CMK (cell line): ENCODE measurements at regions not wholly inside any gene's neighbourhood (a gene's known extent, or its start where the extent isn't known, plus 50 kb on each side); places are given as distances from the start of the nearest gene placed in this dataset.

ENCODE experiments used
- DNase-seq: peaks from one replicate; pipeline ENCODE4 v3.0.0-alpha.2; 2010; ENCODE audit warnings: low read depth

DNA sequence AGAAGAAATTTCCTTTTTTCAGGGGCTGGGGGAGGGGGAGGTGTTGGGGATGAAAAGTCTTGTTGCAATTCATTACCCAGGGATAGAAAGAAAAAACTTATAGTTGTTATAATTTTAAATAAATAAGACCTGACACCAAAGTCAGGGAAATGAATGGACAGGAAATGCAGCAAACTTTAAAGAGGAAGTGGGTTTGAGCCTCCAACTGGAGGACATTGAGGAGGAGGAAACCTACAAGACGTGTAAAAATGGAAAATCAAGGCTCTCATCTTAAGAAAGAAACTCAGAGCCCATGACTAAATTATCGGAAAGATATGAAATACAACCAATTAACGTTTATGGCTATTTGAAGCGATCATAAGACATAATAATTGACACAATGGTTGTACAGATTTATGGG is 54.4 kb downstream of the NIBAN1 start:
- no peak for DNase-seq

DNA sequence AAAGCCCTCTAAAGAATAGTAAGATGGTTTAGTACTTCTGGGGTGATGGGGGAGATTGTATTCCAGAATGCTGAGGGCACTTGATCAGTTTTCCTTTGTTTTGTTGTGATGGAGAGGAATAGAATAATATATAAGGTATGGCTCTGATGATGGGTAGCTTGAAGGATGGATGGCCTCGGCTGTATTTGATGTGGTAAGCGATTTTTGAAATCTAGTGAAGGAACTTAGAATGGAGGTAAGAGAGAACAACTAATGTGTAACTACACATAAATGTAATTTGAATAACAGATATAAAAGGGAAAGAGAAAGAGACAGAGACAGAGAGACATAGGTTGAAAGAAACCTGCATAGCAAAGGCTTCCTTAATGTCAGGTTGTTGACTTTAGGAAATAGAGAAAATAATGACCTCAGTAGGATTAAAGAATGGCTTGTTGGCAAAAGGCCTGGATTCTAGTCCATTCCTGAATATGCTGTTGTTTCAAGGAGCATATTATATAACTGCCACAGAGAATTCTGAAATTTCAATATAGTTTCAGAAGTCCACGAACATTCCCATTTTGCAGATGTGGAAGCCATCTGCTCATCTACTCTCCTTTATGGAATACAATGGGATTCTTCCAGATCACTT is 58.7 kb downstream of the NIBAN1 start:
- no peak for DNase-seq

DNA sequence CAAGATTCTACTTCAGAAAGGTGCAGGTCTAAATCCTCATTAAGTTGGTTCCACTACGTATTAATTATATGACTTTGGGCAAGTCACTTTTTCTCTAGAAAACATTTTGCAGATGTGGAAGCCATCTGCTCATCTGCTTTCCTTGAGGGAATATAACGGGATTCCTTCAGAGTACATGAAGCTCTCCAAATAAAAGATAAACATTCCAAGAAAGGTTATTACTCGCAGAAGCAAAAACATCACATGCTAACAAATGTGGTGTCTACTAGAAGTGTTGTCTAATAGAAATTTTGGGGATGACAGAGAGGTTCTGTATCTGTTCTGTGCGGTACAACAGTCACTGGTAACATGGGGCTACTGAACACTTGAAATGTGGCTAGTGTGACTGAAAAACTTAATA is 60.2 kb downstream of the NIBAN1 start:
- DNase-seq, result no peak

DNA sequence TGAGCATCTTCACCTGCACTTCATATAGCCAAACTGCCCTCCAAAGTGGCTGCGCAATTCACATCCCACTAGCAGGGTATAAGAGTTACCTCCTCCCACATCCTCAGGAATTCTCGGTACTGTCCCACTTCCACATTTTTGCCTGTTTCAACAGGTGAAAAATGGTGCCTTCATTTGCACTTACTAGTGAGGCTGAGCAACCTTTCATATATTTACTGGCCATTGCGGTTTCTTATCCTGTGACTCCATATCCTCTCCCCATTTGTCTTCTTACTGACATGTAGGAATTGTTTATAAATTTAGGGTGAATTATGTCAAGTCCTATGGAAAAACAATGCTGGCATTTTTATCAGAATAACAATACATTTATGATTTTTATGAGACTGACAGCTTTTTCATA is 61.9 kb downstream of the NIBAN1 start:
- DNase-seq, result no peak

DNA sequence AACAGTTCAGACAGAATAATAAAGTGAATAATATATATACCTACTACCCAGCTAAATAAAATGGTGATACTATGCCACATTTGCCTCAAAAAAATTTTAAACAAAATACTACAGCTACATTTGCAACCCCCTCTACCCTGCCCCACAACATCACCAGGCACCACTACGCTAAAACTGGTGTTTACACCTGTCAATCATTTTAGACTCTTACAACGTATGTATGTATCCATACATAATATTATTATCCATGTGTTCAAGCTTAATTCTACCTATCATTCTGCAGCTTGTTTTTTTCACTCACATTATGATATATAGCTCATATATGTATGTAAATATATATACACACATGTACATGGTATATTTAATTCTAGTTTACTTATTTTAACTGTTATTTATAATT is 62.5 kb downstream of the NIBAN1 start:
- DNase-seq, result no peak

DNA sequence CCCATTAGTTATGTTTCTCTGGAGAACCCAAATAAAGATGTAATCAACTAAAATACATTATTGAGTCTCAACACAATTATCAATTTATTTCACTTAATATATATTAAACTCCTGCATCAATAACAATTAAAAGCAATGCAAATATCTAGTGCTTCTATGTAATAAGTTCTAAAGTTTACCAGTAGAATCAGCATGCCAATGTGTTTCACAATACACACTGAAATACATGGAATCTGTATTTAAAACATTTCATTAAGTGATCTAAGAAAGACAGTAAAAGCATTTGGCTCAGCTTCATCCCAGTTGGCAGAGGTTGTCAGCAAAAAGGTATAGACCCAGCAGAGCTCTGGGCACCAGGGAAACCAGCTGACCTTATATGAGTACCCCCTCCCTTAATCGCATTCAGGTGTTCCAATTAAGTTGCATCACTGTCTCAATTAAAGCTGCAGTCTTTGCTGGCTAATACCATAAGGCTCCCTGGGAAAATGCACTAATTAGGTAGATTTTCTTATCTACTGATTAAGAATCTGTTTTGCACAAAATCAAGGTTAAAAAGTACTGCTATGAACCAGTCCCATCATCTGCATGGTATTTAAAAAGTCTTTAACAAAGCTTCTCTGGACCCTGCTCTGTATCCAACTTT is 63.1 kb downstream of the NIBAN1 start:
- DNase-seq, result no peak

DNA sequence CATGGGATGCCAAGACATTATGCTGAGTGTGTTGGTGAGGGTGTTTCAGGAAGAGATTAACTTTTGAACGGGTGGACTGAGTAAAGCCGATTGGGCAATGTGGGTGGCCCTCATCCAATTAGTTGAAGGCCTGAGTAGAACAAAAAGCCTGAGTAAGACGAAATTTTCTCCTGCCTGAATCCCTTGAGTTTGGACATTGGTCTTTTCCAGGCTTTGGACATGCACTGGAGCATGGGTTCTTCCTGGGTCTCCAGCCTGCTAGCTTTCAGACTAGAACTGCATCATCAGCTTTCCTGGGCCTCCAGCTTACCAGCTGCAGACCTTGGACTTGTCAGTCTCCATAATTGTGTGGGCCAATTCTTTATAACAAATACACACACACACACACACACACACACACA is 63.6 kb downstream of the NIBAN1 start:
- DNase-seq, result no peak

DNA sequence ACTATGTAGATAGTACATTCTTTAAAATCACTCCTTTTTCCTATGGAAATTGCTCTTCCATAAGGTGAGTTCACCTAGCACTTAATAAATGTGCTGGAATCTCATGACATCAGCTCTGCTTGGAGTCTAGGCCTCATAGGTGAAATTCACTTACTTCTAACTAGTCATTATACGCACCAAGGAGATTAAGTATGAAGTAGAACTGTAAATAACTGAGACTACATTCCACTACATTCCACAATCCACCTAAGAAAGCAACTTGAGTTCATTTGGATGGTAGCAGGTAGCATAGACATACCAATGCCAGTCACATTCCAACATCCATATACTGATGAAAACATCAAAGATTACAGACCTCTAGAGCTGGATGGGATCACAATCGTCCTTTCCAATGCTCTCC is 64.3 kb downstream of the NIBAN1 start:
- no peak for DNase-seq

DNA sequence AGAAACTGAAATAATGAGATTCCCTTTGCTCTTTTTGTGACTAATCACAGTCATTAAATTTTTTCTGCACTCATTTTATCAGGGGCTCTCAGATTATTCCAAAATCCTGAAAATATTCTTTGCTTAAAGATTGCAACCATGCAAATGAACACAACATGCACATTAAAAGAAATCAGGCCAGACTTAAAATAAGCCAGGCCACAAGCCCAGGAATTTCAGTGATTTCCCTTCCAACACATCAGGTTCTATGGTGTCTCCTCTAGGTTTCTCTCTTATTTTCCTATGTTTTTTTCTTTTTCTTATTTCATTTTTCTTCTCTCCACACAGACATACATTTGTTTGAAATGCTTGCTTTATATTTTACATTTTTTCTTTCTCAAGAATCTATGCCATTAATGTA is 65.3 kb downstream of the NIBAN1 start:
- DNase-seq, result no peak

DNA sequence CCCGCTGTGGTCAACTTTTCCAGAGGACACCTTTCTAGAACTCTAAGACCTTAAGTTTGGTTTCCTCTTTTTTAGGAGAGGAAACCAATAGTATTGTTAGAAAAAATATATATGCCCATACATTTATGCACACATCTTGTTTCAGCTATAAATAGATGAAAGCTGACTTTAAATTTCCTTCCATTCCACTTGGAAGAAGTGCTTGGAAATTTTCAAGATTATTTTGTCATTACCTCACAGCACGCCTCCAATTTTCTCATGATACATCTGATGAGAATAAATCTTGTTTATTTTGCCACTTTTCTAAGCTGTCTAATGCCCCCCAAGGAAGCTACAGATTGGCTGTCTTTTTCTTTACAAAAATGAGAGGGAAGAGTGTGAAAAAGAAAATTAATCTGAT is 65.8 kb downstream of the NIBAN1 start:
- no peak for DNase-seq

DNA sequence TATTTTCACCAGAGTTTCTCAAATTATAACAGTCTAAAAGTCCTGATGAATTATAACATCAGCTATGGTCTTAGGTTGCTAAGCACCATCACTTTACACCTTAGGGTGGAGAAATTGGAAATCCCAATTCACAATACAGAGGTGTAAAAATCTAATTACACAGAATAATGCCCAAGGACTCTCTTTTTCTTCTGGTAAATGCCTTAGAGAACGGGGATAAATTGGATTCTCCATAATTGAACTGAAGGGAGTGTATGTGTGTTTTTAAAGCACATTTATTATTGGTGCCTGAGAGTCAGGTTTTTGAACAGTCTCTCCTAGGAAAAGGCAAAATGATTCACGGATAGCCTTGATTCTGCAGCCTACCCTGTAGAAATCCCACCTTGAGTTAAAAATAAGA is 66.8 kb downstream of the NIBAN1 start:
- DNase-seq, result no peak

DNA sequence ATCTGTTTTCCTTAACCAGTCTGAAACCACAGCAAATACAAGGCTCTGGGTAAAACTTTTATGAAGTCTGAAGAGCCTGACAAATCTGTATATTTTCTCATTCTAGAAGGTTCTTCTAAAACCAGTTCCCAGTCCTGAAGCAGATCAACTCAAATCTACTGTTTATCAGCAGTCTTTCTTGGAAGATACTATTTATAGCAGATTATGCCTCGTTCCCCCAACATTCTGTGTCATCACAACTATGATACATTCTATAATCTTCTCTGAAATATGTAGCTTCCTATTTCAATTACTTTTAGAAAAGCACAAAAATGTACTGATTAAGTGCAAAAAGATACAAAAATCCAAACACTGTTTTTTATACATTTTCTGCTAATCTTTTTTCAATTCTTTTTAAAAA is 67.5 kb downstream of the NIBAN1 start:
- no peak for DNase-seq

DNA sequence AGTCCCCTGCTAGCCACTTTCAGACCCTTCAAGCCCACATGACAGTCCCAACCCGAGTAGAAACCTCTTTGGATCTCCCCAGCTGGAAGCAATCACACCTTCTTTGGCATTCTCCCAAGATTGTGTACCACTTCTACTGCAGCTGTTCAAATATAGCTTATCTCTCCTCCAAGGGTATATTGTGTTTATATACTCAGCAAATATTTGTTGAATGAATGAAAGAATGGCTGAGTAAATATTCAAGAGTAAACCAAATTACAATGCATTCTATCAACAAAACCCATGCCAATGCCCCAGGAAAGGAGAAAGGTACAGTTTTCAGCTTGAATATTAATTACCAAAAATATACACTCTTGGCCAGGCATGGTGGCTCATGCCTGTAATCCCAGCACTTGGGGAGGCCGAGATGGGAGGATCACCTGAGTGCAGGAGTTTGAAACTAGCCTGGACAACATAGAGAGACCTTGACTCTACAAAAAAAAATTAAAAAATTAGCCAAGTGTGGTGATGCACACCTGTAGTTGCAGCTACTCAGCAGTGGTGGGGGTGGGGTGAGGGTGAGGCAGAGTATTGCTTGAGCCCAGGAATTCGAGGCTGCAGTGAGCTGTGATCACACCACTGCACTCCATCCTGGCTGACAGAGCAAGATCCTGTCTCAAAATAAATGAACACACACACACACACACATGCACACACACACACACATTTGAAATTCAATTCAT is 68.5 kb downstream of the NIBAN1 start:
- DNase-seq, result no peak

DNA sequence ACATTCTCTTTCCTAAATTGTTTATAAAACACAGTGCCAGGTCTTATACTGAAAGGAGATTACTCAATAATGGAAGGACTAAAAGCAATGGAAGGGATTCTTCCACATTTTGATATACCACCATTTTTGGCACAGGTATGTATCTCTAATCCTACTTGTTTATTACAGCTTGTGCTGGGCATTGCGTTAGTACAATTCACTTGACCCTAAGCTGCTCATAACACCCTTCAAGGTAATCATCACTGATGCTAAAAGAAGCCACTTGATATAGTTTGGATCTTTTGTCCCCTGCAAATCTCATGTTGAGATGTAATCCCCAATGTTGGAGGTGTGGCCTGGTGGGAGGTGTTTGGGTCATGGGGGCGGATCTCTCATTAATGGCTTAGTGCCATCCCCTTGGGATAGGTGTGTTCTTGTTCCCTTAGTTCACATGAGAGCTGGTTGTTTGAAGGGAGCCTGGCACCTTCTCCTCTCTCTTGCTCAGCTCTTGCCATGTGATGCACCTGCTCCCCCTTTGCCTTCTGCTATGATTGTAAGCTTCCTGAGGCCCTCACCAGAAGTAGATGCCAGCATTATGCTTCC is 71.1 kb downstream of the NIBAN1 start:
- DNase-seq, result no peak

DNA sequence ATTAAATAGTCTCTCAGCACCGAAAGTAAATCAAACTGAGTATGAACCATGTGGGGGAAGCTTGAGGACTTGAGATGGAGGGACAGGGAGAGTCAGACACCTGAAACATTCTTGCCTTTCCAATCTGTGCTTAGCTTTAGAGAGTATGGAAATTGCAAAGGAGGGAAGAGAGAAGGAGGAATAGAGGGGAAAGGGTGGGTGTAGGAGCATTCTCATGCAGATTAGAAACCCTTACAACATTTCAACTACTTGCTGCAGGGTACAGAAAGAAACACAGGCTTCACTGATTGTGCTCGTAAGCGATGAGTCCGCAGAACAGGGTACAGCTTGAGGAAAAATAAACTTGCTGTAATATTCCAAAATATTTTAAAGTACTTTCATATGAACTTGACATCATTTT is 73.8 kb downstream of the NIBAN1 start:
- no peak for DNase-seq

DNA sequence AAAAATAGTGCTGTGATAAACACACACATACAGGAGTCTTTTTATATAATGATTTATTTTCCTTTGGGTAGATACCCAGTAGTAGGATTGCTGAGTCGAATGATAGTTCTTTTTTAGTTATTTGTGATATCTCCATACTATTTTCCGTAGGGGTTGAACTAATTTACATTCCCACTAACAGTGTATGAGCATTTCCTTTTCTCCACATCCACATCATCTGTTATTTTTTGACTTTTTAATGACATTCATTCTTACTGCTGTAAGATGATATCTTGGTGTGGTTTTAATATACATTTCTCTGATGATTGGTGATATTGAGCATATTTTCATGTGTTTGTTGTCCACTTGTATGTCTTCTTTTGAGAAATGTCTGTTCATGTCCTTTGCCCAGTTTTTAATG is 78.3 kb downstream of the NIBAN1 start:
- no peak for DNase-seq

DNA sequence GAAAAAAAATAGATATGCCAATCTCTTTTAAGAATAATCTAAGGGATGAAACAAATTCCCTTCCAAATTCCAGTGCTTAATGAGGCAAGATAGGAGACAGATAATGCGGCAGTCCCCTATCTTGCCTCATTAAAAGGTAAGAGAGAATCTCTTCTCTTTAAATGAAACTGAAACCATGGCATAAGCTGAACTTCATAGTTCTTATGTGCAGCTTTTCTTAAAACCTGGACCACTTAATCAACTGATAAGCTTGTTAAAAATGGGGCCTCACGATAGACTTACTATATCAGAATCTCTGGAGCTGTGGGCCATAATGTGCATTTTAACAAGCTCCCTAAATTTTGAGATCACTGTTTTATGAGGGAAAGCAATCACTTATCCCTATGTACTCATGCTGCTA is 79.2 kb downstream of the NIBAN1 start:
- no peak for DNase-seq

DNA sequence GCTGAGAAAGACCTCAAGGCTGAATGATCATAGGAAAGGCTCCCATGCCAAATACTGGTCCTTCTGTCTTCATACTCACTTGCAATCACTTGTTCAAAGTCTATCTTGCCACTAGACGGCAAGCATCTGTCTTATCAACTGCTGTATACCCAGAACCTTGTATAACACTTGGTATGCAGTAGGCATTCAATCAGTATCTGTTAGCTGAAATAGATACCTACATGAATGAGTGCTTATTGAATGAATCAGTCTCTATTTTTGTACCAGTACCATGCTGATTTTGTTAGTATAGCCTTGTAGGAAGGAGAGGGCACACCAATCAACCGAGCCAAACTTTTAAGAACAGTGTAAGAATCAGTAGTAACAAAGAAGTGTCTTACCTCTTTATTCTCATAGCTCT is 80.6 kb downstream of the NIBAN1 start:
- no peak for DNase-seq

DNA sequence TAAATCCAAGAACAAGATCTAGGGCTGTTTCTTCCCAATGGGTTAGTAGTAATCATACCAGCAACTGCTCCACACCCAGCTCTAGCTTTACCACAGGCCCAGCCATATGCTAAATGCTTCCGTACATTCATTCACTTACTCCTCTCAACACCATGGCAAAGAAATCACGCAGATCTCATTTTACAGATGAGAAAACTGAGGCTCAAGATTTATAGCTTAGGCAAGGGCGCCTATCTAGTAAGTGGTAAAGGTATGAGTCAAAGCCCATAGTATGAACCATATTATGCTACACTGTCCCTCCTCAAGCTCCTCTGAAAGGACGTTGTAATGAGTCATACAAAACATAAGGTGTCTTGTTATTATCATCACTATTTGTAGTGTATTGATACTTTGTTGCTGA is 82.2 kb downstream of the NIBAN1 start:
- no peak for DNase-seq

DNA sequence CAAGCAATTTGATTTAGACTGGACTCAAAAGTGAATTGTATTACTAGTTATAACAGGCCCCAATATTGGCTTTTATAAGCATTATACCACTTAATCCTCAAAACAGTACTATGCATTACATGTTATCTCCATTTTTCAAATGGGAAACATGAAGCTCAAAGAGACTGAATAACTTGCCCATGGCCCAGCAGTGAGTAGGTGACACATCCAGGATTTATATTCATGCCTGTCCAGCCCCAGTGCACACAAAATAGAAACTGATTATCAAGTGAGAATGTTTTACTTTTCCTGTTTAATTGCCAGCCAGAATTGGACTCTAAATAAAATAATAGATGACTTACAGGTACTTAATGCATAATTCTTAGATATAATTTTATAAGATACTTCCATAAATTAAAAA is 82.9 kb downstream of the NIBAN1 start:
- no peak for DNase-seq

DNA sequence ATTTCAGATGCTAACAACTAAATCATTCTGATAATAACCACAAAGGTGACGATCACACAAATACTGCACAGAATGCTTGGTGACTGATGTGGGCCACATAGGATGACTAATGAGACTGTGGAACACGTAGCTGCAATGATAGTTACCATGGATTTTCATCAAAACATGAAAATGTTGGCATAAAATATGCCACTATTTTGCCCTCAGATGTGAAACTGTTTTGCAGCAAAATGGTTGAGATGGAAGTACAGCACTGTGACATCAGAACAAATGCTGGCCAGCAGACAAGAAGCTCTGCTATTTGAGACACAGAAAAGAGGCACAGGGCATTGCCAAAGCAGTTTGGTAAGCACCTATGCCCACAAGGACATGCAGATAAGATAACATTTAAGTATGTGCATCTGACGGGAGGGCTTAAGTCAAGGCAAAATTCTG is 83.8 kb downstream of the NIBAN1 start:
- DNase-seq, result no peak

DNA sequence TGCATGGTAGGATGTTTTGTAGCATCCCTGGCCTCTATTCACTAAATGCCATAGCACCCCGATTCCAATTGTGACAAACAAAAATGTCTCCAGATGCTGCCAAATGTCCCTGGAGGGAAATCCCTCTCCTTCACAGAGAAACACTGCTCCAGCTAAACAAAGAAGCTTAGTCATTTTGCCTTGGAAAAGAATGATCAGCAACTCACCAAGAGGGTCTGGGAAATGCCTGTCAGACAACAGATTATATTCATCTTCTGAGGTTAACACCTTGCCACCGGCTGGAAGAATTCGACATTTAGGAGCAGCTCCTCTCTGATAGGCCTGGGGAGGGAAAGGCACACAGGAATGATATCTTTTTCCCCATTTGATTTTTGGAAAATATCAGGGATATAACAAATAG is 84.4 kb downstream of the NIBAN1 start:
- no peak for DNase-seq

DNA sequence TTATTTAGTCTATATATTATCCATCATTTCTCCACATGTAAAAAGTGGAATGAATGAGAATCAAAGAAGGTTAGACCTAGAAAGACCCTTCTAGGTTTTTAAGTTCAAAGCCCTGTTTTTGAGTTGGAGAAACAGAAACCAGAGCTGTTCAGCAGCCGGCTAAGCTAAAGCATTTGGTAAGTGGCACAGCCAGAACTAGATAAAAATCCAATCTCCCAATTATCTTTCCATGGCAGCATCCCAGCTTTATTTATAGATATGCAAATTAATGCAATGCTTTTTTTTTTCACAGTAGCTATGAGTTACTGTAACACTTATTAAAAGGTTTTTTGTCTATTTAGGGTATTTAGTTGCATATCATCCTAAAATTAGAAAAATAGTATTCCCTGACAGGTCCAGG is 85.1 kb downstream of the NIBAN1 start:
- DNase-seq, result no peak
